AG04449 (cell line): ENCODE measurements at regions not wholly inside any gene's neighbourhood (a gene's known extent, or its start where the extent isn't known, plus 50 kb on each side); places are given as distances from the start of the nearest gene placed in this dataset.

ENCODE experiments used
- CTCF ChIA-PET: fragments of 350-600 bp; formaldehyde crosslinking; extraction: SDS; loops from one replicate; lab custom pipeline; 2021; ENCODE audit warnings: antibody characterized with exemption; lab: Yijun Ruan, JAX
- POLR2A ChIA-PET: fragments of 400-600, 350-600 bp; formaldehyde crosslinking; extraction: SDS; loops from one replicate; lab custom pipeline; 2020; ENCODE audit warnings: antibody characterized with exemption, inconsistent platforms; lab: Yijun Ruan, JAX
- DNase-seq: peaks from one replicate; pipeline ENCODE4 v3.0.0-alpha.2; 2010; ENCODE audit warnings: low read depth, low spot score
- H3K4me3 ChIP-seq: 2 replicates; pipeline ENCODE4 v1.5.1; 2011; ENCODE audit warnings: low read depth, mild to moderate bottlenecking, control low read depth, low read length
- CTCF ChIP-seq: IDR thresholded peaks from one replicate; pipeline ENCODE4 v1.5.1; 2011; ENCODE audit warnings: mild to moderate bottlenecking, moderate library complexity, low read length, control low read depth, inconsistent platforms; ENCODE audit not compliant: insufficient read depth; ENCODE audit errors: missing control alignments

- DNase-seq = no peak
- POLR2A ChIA-PET = interaction anchor here (0.6 kb wide), 1 partner anchor 233 kb away, joined by 3 read pairs; no protein-coding TSS in a partner anchor
- TF ChIP-seq CTCF = no peak
- CTCF ChIA-PET = no interaction called here
- H3K4me3 ChIP-seq = no peak overlapping the region
Measured at GRCh38 chr5:27242258-27242626, 203.9 kb upstream of the CDH9 start.

- no peak overlapping the region for H3K4me3 ChIP-seq
- peak; percentile 95 for DNase-seq
- CTCF ChIA-PET = no interaction called here
- peak; percentile 20 for TF ChIP-seq CTCF
- POLR2A ChIA-PET = no interaction called here
Measured at GRCh38 chr5:27241564-27242257, 203.3 kb upstream of the CDH9 start.

GRCh38 chr5:27240791-27241190 lies 202.4 kb upstream of the CDH9 start:
- TF ChIP-seq CTCF = no peak
- CTCF ChIA-PET = no interaction called here
- H3K4me3 ChIP-seq = no peak overlapping the region
- DNase-seq = no peak
- POLR2A ChIA-PET = no interaction called here

- DNase-seq = no peak
- ChIA-PET CTCF (no interaction called here), POLR2A (no interaction called here)
- TF ChIP-seq CTCF = no peak
- no peak overlapping the region for H3K4me3 ChIP-seq
Measured at GRCh38 chr5:27234916-27235315, 196.5 kb upstream of the CDH9 start.

- ChIA-PET CTCF (no interaction called here), POLR2A (no interaction called here)
- no peak for DNase-seq
- TF ChIP-seq CTCF = no peak
- H3K4me3 ChIP-seq = no peak overlapping the region
Measured at GRCh38 chr5:27221410-27221809, 183.0 kb upstream of the CDH9 start.

GRCh38 chr5:27220752-27221151 lies 182.4 kb upstream of the CDH9 start:
- TF ChIP-seq CTCF = no peak
- DNase-seq = no peak
- CTCF ChIA-PET = no interaction called here
- POLR2A ChIA-PET = no interaction called here
- H3K4me3 ChIP-seq = no peak overlapping the region
